PC-9 (cell line): ENCODE measurements at regions not wholly inside any gene's neighbourhood (a gene's known extent, or its start where the extent isn't known, plus 50 kb on each side); places are given as distances from the start of the nearest gene placed in this dataset.

ENCODE experiments used
- BruUV-seq: library from RNA; stranded (reverse); fragments of 400-500 nt; replicated peaks from 2 replicates; lab custom pipeline; 2021; lab: Mats Ljungman, UMichigan
- CTCF ChIA-PET: fragments of 300-600 bp; sonication (Branson Sonifier 250); formaldehyde crosslinking; loops from one replicate; lab custom pipeline; 2022; ENCODE audit warnings: antibody characterized with exemption; lab: Charles Lee
- POLR2A ChIA-PET: fragments of 300-600 bp; sonication (Branson Sonifier 250); formaldehyde crosslinking; loops from one replicate; lab custom pipeline; 2022; ENCODE audit warnings: antibody characterized with exemption; ENCODE audit not compliant: unreplicated experiment; lab: Charles Lee
- DNase-seq, 2 experiments: peaks; one replicate each; pipeline versions ENCODE4 v3.0.0 to v3.0.0-alpha.2; 2015 to 2022; ENCODE audit warnings: mixed read lengths in 1 of 2
- H2AFZ ChIP-seq: fragments of 200-600 bp; sonication (generic); 2 replicates; pipeline ENCODE4 v1.8.1; 2017; ENCODE audit warnings: antibody characterized with exemption
- H3F3A ChIP-seq: fragments of 200-600 bp; sonication (generic); 2 replicates; pipeline ENCODE4 v1.8.1; 2017; ENCODE audit warnings: antibody characterized with exemption, mild to moderate bottlenecking, low read depth; ENCODE audit not compliant: insufficient read depth
- H3K27ac ChIP-seq: fragments of 200-600 bp; sonication (generic); 2 replicates; pipeline ENCODE4 v1.6.1; 2016; ENCODE audit warnings: mixed run types
- H3K27me3 ChIP-seq: fragments of 200-600 bp; sonication (generic); 2 replicates; pipeline ENCODE4 v1.6.1; 2016; ENCODE audit warnings: low read depth, mixed run types; ENCODE audit not compliant: insufficient read depth
- H3K36me3 ChIP-seq: fragments of 200-600 bp; sonication (generic); 2 replicates; pipeline ENCODE4 v1.6.1; 2016; ENCODE audit warnings: low read depth, mixed run types
- H3K4me1 ChIP-seq: fragments of 200-600 bp; sonication (generic); replicated peaks from 2 replicates; pipeline ENCODE4 v1.6.1; 2016; ENCODE audit warnings: mixed run types; ENCODE audit not compliant: insufficient read depth
- H3K4me2 ChIP-seq: fragments of 200-600 bp; sonication (generic); 2 replicates; pipeline ENCODE4 v1.6.1; 2017; ENCODE audit warnings: mixed run types
- H3K4me3 ChIP-seq: fragments of 200-600 bp; sonication (generic); 2 replicates; pipeline ENCODE4 v1.6.1; 2016; ENCODE audit warnings: mixed run types
- H3K79me2 ChIP-seq: fragments of 200-600 bp; sonication (generic); 2 replicates; pipeline ENCODE4 v1.6.1; 2017; ENCODE audit warnings: low read depth, mixed run types
- H3K9me2 ChIP-seq: fragments of 200-600 bp; sonication (generic); 2 replicates; pipeline ENCODE4 v1.8.1; 2017; ENCODE audit warnings: mild to moderate bottlenecking; ENCODE audit not compliant: insufficient read depth
- H3K9me3 ChIP-seq: fragments of 200-600 bp; sonication (generic); 2 replicates; pipeline ENCODE4 v1.8.1; 2016; ENCODE audit warnings: low read depth; ENCODE audit not compliant: insufficient read depth
- H4K20me1 ChIP-seq: fragments of 200-600 bp; sonication (generic); 2 replicates; pipeline ENCODE4 v1.8.1; 2017; ENCODE audit not compliant: insufficient read depth
- EZH2 ChIP-seq: fragments of 200-600 bp; sonication (generic); IDR thresholded peaks from 2 replicates; pipeline ENCODE4 v1.8.0; 2017; ENCODE audit warnings: antibody characterized with exemption, low read depth
- intact Hi-C: fragments of 100-400 bp; cut with micrococcal nuclease; formaldehyde crosslinking; loops from one replicate; pipeline ENCODE4 v1.10.0; 2022; ENCODE audit not compliant: unreplicated experiment
- TF ChIP-seq, protein P1 (sequence below): fragments of 200-600 bp; sonication (generic); conservative IDR thresholded peaks from 2 replicates; pipeline ENCODE4 v1.6.1; 2017; ENCODE audit warnings: mixed run types, antibody characterized with exemption, mild to moderate bottlenecking, moderate library complexity

DNA sequence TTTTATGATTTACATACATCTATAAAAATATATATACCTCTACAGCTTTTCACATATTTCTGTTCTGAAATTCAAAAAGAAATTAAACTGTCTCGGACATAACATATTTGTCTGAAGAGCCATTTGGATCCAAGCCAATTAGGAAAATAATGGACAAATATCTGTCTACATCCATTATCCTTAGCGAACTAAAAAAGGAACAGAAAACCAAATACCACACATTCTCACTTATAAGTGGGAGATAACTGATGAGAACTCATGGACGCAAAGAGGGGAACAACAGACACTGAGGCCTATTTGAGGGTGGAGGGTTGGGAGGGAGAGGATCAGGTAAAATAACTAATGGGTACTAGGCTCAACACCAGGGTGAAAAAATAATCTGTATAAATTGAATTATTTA is 829.4 kb upstream of the ALCAM start:
- POLR2A ChIA-PET = no interaction called here

DNA sequence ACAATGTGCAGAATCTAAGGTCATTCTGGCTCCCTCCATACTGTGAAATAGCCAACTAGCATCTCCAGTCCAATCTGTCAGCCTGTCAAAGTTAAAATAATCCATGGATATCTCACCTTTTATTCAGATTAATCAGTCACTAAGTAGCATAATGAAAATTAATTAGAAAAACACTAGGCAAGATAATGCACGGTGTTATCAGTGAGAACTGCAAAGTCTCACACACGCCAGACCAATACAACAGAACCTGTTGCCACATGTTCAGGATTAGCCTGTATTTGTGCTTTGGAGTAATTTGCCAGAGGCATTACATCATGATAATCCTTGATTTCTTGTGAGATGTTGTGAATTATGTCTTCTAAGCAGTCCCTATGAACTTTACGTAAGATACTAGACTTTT is 820.4 kb upstream of the ALCAM start:
- DNase-seq = no peak
- H3K4me3 ChIP-seq = no peak overlapping the region
- H3K79me2 ChIP-seq = no peaks in the 10 kb centered on the region
- no peaks in the 10 kb centered on the region for H3K36me3 ChIP-seq
- H3K9me3 ChIP-seq = no peaks in the 10 kb centered on the region
- intact Hi-C loops = no loop called here
- H3K9me2 ChIP-seq = no peaks in the 10 kb centered on the region
- CTCF ChIA-PET = no interaction called here
- H3K4me2 ChIP-seq = no peak overlapping the region
- no peak overlapping the region for H2AFZ ChIP-seq
- H4K20me1 ChIP-seq = no peaks in the 10 kb centered on the region
- H3F3A ChIP-seq = no peaks in the 10 kb centered on the region
- POLR2A ChIA-PET = no interaction called here
- H3K27me3 ChIP-seq = no peaks in the 10 kb centered on the region
- TF ChIP-seq EZH2 = no peak
- TF ChIP-seq, protein P1, sequence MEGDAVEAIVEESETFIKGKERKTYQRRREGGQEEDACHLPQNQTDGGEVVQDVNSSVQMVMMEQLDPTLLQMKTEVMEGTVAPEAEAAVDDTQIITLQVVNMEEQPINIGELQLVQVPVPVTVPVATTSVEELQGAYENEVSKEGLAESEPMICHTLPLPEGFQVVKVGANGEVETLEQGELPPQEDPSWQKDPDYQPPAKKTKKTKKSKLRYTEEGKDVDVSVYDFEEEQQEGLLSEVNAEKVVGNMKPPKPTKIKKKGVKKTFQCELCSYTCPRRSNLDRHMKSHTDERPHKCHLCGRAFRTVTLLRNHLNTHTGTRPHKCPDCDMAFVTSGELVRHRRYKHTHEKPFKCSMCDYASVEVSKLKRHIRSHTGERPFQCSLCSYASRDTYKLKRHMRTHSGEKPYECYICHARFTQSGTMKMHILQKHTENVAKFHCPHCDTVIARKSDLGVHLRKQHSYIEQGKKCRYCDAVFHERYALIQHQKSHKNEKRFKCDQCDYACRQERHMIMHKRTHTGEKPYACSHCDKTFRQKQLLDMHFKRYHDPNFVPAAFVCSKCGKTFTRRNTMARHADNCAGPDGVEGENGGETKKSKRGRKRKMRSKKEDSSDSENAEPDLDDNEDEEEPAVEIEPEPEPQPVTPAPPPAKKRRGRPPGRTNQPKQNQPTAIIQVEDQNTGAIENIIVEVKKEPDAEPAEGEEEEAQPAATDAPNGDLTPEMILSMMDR = no peak
- BruUV-seq = no TSS peak
- no peak overlapping the region for H3K27ac ChIP-seq
- no peaks in the 10 kb centered on the region for H3K4me1 ChIP-seq

More for the DNA sequence above, 829.4 kb upstream of the ALCAM start:
- no peaks in the 10 kb centered on the region for H3K79me2 ChIP-seq
- H3K27ac ChIP-seq = no peak overlapping the region
- no peaks in the 10 kb centered on the region for H4K20me1 ChIP-seq
- H3K4me1 ChIP-seq = no peaks in the 10 kb centered on the region
- no peak overlapping the region for H2AFZ ChIP-seq
- peaks cover 5% of the 10 kb centered on the region; the same call in 1 of the 2 replicates for H3K9me3 ChIP-seq
- DNase-seq = no peak
- no peak overlapping the region for H3K4me3 ChIP-seq
- CTCF ChIA-PET = no interaction called here
- H3K9me2 ChIP-seq = 0 out of 2 replicates have a peak, but pooled peaks cover 6% of the 10 kb centered on the region
- TF ChIP-seq, protein P1 = no peak
- no peak for TF ChIP-seq EZH2
- no peaks in the 10 kb centered on the region for H3K27me3 ChIP-seq
- no peaks in the 10 kb centered on the region for H3K36me3 ChIP-seq
- intact Hi-C loops = no loop called here
- no peak overlapping the region for H3K4me2 ChIP-seq
- no TSS peak for BruUV-seq
- H3F3A ChIP-seq = no peaks in the 10 kb centered on the region

GRCh38 chr3:104547031-104547430 is 819.7 kb upstream of the ALCAM start:
- Histone ChIP-seq H3F3A (no peaks in the 10 kb centered on the region), H4K20me1 (no peaks in the 10 kb centered on the region), H3K4me3 (no peak overlapping the region), H3K9me2 (no peaks in the 10 kb centered on the region), H3K79me2 (no peaks in the 10 kb centered on the region), H2AFZ (no peak overlapping the region), H3K9me3 (no peaks in the 10 kb centered on the region), H3K27ac (no peak overlapping the region), H3K36me3 (no peaks in the 10 kb centered on the region), H3K27me3 (no peaks in the 10 kb centered on the region), H3K4me2 (no peak overlapping the region), H3K4me1 (no peaks in the 10 kb centered on the region)
- TF ChIP-seq, protein P1 = no peak
- TF ChIP-seq EZH2 = no peak
- ChIA-PET CTCF (no interaction called here), POLR2A (no interaction called here)
- no peak for DNase-seq
- no TSS peak for BruUV-seq
- intact Hi-C loops = no loop called here
